A549 (cell line): ENCODE measurements at regions not wholly inside any gene's neighbourhood (a gene's known extent, or its start where the extent isn't known, plus 50 kb on each side); places are given as distances from the start of the nearest gene placed in this dataset.
A peak's percentile ranks its signal among the peaks of the same experiment; 100 is the strongest.

Experiments
- ATAC-seq, 2 experiments: fragments of 200-7000 bp in 1 of 2; fragments of >200 bp in 1 of 2; cut with Nextera tagmentation in 1 of 2; cut with Tn5 transposase in 1 of 2; 3 replicates each; pipeline versions ENCODE4 v1.8.0 to v1.9.1; 2018 to 2020; ENCODE audit warnings: mild to moderate bottlenecking in 1 of 2, moderate library complexity in 1 of 2
- CTCF ChIA-PET: fragments of 300-600 bp; sonication (Branson Sonifier 250); formaldehyde crosslinking; extraction: SDS; loops from one replicate; lab custom pipeline; 2021; ENCODE audit warnings: antibody characterized with exemption, inconsistent platforms; lab: Yijun Ruan, JAX
- POLR2A ChIA-PET: fragments of 350-600 bp; formaldehyde crosslinking; extraction: SDS; loops from one replicate; lab custom pipeline; 2021; ENCODE audit warnings: antibody characterized with exemption, inconsistent platforms; lab: Yijun Ruan, JAX
- DNase-seq, 2 experiments: peaks; one replicate each; pipeline versions ENCODE4 v3.0.0 to v3.0.0-alpha.2; 2011 to 2016; ENCODE audit warnings: low read depth in 1 of 2, low spot score in 1 of 2
- FAIRE-seq: peaks from 2 replicates; lab custom pipeline; 2011; peaks lifted over from hg19 to GRCh38; lab: Jason Lieb, UNC
- H3K27ac ChIP-seq, 2 experiments: fragments of >200 bp; sonication (Bioruptor Twin); formaldehyde crosslinking; 3 replicates each; pipeline ENCODE4 v1.5.1; 2016 to 2017
- H3K4me1 ChIP-seq: fragments of >200 bp; sonication (Bioruptor Twin); formaldehyde crosslinking; 3 replicates; pipeline ENCODE4 v1.6.1; 2016
- H3K4me2 ChIP-seq: fragments of >200 bp; sonication (Bioruptor Twin); formaldehyde crosslinking; 3 replicates; pipeline ENCODE4 v1.6.1; 2016
- H3K4me3 ChIP-seq: fragments of >200 bp; sonication (Bioruptor Twin); formaldehyde crosslinking; 3 replicates; pipeline ENCODE4 v1.5.1; 2016
- H3K9me3 ChIP-seq: fragments of >200 bp; sonication (Bioruptor Twin); formaldehyde crosslinking; 3 replicates; pipeline ENCODE4 v1.6.1; 2016
- BCL3 ChIP-seq: fragments of >200 bp; sonication (Bioruptor Twin); formaldehyde crosslinking; IDR thresholded peaks from 3 replicates; pipeline ENCODE4 v1.6.1; 2016
- BHLHE40 ChIP-seq: IDR thresholded peaks from 2 replicates; pipeline ENCODE4 v1.6.1; 2012; ENCODE audit warnings: low read depth, low read length, inconsistent platforms
- CBX8 ChIP-seq: fragments of 200-600 bp; sonication (generic); IDR thresholded peaks from 2 replicates; pipeline ENCODE4 v1.6.1; 2016
- CHD2 ChIP-seq: fragments of 150-350 bp; IDR thresholded peaks from 2 replicates; pipeline ENCODE4 v1.6.1; 2014; ENCODE audit warnings: low read length; ENCODE audit not compliant: partially characterized antibody
- CHD4 ChIP-seq: fragments of 200-600 bp; sonication (generic); IDR thresholded peaks from 2 replicates; pipeline ENCODE4 v1.6.1; 2016; ENCODE audit warnings: antibody characterized with exemption, mild to moderate bottlenecking, borderline replicate concordance
- CTCF ChIP-seq: fragments of >200 bp; sonication (Bioruptor Twin); formaldehyde crosslinking; IDR thresholded peaks from 3 replicates; pipeline ENCODE4 v1.5.1; 2016
- E2F6 ChIP-seq: IDR thresholded peaks from 2 replicates; pipeline ENCODE4 v1.6.1; 2012; ENCODE audit warnings: low read depth, borderline replicate concordance
- ELK1 ChIP-seq: fragments of 150-350 bp; IDR thresholded peaks from 2 replicates; pipeline ENCODE4 v1.6.1; 2014; ENCODE audit warnings: low read depth, mild to moderate bottlenecking, low read length
- FOSL2 ChIP-seq, 2 experiments: fragments of 450-650 bp in 1 of 2; fragments of >200 bp in 1 of 2; sonication (Bioruptor Twin) in 1 of 2; formaldehyde crosslinking; IDR thresholded peaks; 2 replicates each; pipeline versions ENCODE4 v1.5.0 to v1.6.1; 2016 to 2020; ENCODE audit warnings: mild to moderate bottlenecking in 1 of 2, moderate library complexity in 1 of 2
- GATA3 ChIP-seq: IDR thresholded peaks from 2 replicates; pipeline ENCODE4 v1.6.1; 2012; ENCODE audit warnings: borderline replicate concordance
- HES2 ChIP-seq: fragments of >200 bp; sonication (Bioruptor Twin); formaldehyde crosslinking; IDR thresholded peaks from 2 replicates; pipeline ENCODE4 v1.6.1; 2016
- HEYL ChIP-seq: fragments of 250-450 bp; sonication (Bioruptor Pico); IDR thresholded peaks from 2 replicates; pipeline ENCODE4 v1.8.0; 2021; ENCODE audit warnings: mild to moderate bottlenecking, moderate library complexity
- HOXB13 ChIP-seq: fragments of 250-450 bp; sonication (Bioruptor Pico); IDR thresholded peaks from 2 replicates; pipeline ENCODE4 v1.5.0; 2020; ENCODE audit warnings: low read depth, mild to moderate bottlenecking, moderate library complexity
- HOXB5 ChIP-seq: fragments of 250-450 bp; sonication (Bioruptor Pico); IDR thresholded peaks from 2 replicates; pipeline ENCODE4 v1.5.0; 2020; ENCODE audit warnings: mild to moderate bottlenecking, moderate library complexity
- MAFK ChIP-seq: fragments of 450-650 bp; IDR thresholded peaks from 2 replicates; pipeline ENCODE4 v1.6.1; 2014; ENCODE audit not compliant: partially characterized antibody
- MYC ChIP-seq: IDR thresholded peaks from 2 replicates; pipeline ENCODE4 v1.6.1; 2012; ENCODE audit warnings: mild to moderate bottlenecking, inconsistent platforms, low read length, improper control_type of control experiment, borderline replicate concordance
- NPAS2 ChIP-seq: fragments of 250-450 bp; sonication (Bioruptor Pico); IDR thresholded peaks from 2 replicates; pipeline ENCODE4 v1.8.0; 2022; ENCODE audit warnings: mild to moderate bottlenecking, moderate library complexity, borderline replicate concordance
- NR3C1 ChIP-seq: fragments of >200 bp; sonication (Bioruptor Twin); formaldehyde crosslinking; IDR thresholded peaks from 3 replicates; pipeline ENCODE4 v1.6.1; 2017
- PBX3 ChIP-seq: IDR thresholded peaks from 2 replicates; pipeline ENCODE4 v1.6.1; 2012
- RAD21 ChIP-seq, 2 experiments: fragments of >200 bp in 1 of 2; sonication (Bioruptor Twin) in 1 of 2; formaldehyde crosslinking in 1 of 2; IDR thresholded peaks in 1 of 2; conservative IDR thresholded peaks in 1 of 2; 2 replicates in 1 of 2; 3 replicates in 1 of 2; pipeline ENCODE4 v1.6.1; 2012 to 2018; ENCODE audit warnings: inconsistent platforms in 1 of 2
- RARB ChIP-seq: fragments of 250-450 bp; sonication (Bioruptor Pico); IDR thresholded peaks from 2 replicates; pipeline ENCODE4 v1.8.0; 2021; ENCODE audit warnings: mild to moderate bottlenecking, moderate library complexity
- RCOR1 ChIP-seq: fragments of 150-350 bp; IDR thresholded peaks from 2 replicates; pipeline ENCODE4 v1.6.1; 2014; ENCODE audit warnings: antibody characterized with exemption, low read length, low read depth
- REST ChIP-seq: fragments of 200-600 bp; sonication (generic); IDR thresholded peaks from 2 replicates; pipeline ENCODE4 v1.6.1; 2016; ENCODE audit warnings: antibody characterized with exemption, mild to moderate bottlenecking, moderate library complexity
- RNF2 ChIP-seq: fragments of 200-600 bp; sonication (generic); IDR thresholded peaks from 2 replicates; pipeline ENCODE4 v1.6.1; 2016; ENCODE audit warnings: low read depth, mild to moderate bottlenecking, antibody characterized with exemption, moderate library complexity, borderline replicate concordance
- TFCP2L1 ChIP-seq: fragments of 250-450 bp; sonication (Bioruptor Pico); IDR thresholded peaks from 2 replicates; pipeline ENCODE4 v1.5.0; 2021; ENCODE audit warnings: mild to moderate bottlenecking
- WGBS: methylation state at CpG from one replicate; pipeline ENCODE4 v1.1.6; 2017; ENCODE audit errors: missing lambda C conversion rate; 5-methylcytosine and 5-hydroxymethylcytosine counted together

- H3K4me2 ChIP-seq: no peak overlapping the region
- ChIA-PET POLR2A (no interaction called here), CTCF (no interaction called here)
- H3K4me3 ChIP-seq: no peak overlapping the region
- no peaks in the 10 kb centered on the region for H3K9me3 ChIP-seq
- no peaks in the 10 kb centered on the region for H3K4me1 ChIP-seq
- DNase-seq (no peak), FAIRE-seq (no peak), ATAC-seq (no peak)
- H3K27ac ChIP-seq: no peak overlapping the region
- no peak for TF ChIP-seq RAD21 (conservative IDR thresholded peaks at IDR 0.05 in 1 of 2, IDR thresholded peaks at IDR 0.05 in 1 of 2)
- no peak for TF ChIP-seq BHLHE40
- TF ChIP-seq MYC: no peak
- TF ChIP-seq CHD4: no peak
- no peak for TF ChIP-seq FOSL2 (IDR thresholded peaks at IDR 0.05)
- no peak for TF ChIP-seq FOSL2 (CRISPR knock-in tag; IDR thresholded peaks at IDR 0.05)
- no peak for TF ChIP-seq E2F6
- TF ChIP-seq RNF2: no peak
- TF ChIP-seq HES2: no peak
- no peak for TF ChIP-seq ELK1
- no peak for TF ChIP-seq CHD2
- TF ChIP-seq HEYL (CRISPR knock-in tag): no peak
- no peak for TF ChIP-seq HOXB13
- TF ChIP-seq GATA3: no peak
- WGBS: 52% methylated on average over 5 of the region's 5 CpGs
Observed at GRCh38 chr4:22947851-22948250, 255.1 kb downstream of the GBA3 start.

- H3K4me1 ChIP-seq: no peaks in the 10 kb centered on the region
- no peak overlapping the region for H3K4me2 ChIP-seq
- 29% methylated on average over 6 of the region's 6 CpGs for WGBS
- DNase-seq (peak in 1 of 2 experiments; percentile 1), FAIRE-seq (no peak), ATAC-seq (no peak)
- H3K4me3 ChIP-seq: no peak overlapping the region
- POLR2A ChIA-PET: no interaction called here
- no peaks in the 10 kb centered on the region for H3K9me3 ChIP-seq
- H3K27ac ChIP-seq: no peak overlapping the region
- CTCF ChIA-PET: no interaction called here
- TF ChIP-seq CTCF: no peak
- no peak for TF ChIP-seq TFCP2L1
- no peak for TF ChIP-seq NPAS2
- no peak for TF ChIP-seq NR3C1
- no peak for TF ChIP-seq MYC
- TF ChIP-seq MAFK: no peak
- no peak for TF ChIP-seq CBX8
- TF ChIP-seq REST: no peak
- no peak for TF ChIP-seq PBX3
- TF ChIP-seq E2F6: no peak
- TF ChIP-seq BCL3: no peak
- TF ChIP-seq CHD4: no peak
- no peak for TF ChIP-seq RARB (CRISPR knock-in tag)
- no peak for TF ChIP-seq FOSL2 (IDR thresholded peaks at IDR 0.05)
- TF ChIP-seq FOSL2 (CRISPR knock-in tag; IDR thresholded peaks at IDR 0.05): no peak
- no peak for TF ChIP-seq HOXB5
- no peak for TF ChIP-seq GATA3
- no peak for TF ChIP-seq RCOR1
Observed at GRCh38 chr4:22942920-22943559, 250.3 kb downstream of the GBA3 start.
